Cardiac muscle cell (in vitro differentiated cells and primary cell): ENCODE measurements at regions not wholly inside any gene's neighbourhood (a gene's known extent, or its start where the extent isn't known, plus 50 kb on each side); places are given as distances from the start of the nearest gene placed in this dataset.
"Not testable (repeated sequence)": the region's sequence is repeated elsewhere in the genome, so short reads cannot be mapped to it uniquely, and the experiment has no call there.

Experiments
- DNase-seq, 2 donors: peaks; one replicate each; pipeline versions ENCODE4 v3.0.0 to v3.0.0-alpha.2; 2010 to 2017; ENCODE audit warnings: low read depth in 1 of 2, low spot score in 1 of 2
- H3K27ac ChIP-seq: fragments of 200-600 bp; sonication (generic); 2 replicates; pipeline ENCODE4 v1.5.1; 2016
- H3K27me3 ChIP-seq: fragments of 200-600 bp; sonication (generic); 2 replicates; pipeline ENCODE4 v1.6.0; 2016; ENCODE audit warnings: control low read depth
- H3K36me3 ChIP-seq: fragments of 200-600 bp; sonication (generic); 2 replicates; pipeline ENCODE4 v1.5.1; 2016; ENCODE audit warnings: control low read depth
- H3K4me1 ChIP-seq: fragments of 200-600 bp; sonication (generic); 2 replicates; pipeline ENCODE4 v1.8.1; 2017; ENCODE audit warnings: low read depth, mild to moderate bottlenecking, mixed run types
- H3K4me3 ChIP-seq: fragments of 200-600 bp; sonication (generic); 2 replicates; pipeline ENCODE4 v1.5.1; 2016; ENCODE audit warnings: mild to moderate bottlenecking
- H3K9me3 ChIP-seq: fragments of 200-600 bp; sonication (generic); 2 replicates; pipeline ENCODE4 v1.5.1; 2017; ENCODE audit warnings: low read depth, mild to moderate bottlenecking, control low read depth
- TF ChIP-seq, protein P1 (sequence below): IDR thresholded peaks from 2 replicates; pipeline ENCODE4 v1.5.1; 2012; ENCODE audit warnings: low read depth, mild to moderate bottlenecking, low read length

- DNase-seq: no peak
- H3K4me1 ChIP-seq: no peaks in the 10 kb centered on the region
- no peak overlapping the region for H3K27ac ChIP-seq
- H3K9me3 ChIP-seq: no peaks in the 10 kb centered on the region
- TF ChIP-seq, protein P1, sequence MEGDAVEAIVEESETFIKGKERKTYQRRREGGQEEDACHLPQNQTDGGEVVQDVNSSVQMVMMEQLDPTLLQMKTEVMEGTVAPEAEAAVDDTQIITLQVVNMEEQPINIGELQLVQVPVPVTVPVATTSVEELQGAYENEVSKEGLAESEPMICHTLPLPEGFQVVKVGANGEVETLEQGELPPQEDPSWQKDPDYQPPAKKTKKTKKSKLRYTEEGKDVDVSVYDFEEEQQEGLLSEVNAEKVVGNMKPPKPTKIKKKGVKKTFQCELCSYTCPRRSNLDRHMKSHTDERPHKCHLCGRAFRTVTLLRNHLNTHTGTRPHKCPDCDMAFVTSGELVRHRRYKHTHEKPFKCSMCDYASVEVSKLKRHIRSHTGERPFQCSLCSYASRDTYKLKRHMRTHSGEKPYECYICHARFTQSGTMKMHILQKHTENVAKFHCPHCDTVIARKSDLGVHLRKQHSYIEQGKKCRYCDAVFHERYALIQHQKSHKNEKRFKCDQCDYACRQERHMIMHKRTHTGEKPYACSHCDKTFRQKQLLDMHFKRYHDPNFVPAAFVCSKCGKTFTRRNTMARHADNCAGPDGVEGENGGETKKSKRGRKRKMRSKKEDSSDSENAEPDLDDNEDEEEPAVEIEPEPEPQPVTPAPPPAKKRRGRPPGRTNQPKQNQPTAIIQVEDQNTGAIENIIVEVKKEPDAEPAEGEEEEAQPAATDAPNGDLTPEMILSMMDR: no peak
- no peaks in the 10 kb centered on the region for H3K36me3 ChIP-seq
- H3K4me3 ChIP-seq: no peak overlapping the region
- no peaks in the 10 kb centered on the region for H3K27me3 ChIP-seq
These were observed 98.8 kb downstream of the CRYBB2 start for GRCh38 chr22:25318081-25318823.

DNA sequence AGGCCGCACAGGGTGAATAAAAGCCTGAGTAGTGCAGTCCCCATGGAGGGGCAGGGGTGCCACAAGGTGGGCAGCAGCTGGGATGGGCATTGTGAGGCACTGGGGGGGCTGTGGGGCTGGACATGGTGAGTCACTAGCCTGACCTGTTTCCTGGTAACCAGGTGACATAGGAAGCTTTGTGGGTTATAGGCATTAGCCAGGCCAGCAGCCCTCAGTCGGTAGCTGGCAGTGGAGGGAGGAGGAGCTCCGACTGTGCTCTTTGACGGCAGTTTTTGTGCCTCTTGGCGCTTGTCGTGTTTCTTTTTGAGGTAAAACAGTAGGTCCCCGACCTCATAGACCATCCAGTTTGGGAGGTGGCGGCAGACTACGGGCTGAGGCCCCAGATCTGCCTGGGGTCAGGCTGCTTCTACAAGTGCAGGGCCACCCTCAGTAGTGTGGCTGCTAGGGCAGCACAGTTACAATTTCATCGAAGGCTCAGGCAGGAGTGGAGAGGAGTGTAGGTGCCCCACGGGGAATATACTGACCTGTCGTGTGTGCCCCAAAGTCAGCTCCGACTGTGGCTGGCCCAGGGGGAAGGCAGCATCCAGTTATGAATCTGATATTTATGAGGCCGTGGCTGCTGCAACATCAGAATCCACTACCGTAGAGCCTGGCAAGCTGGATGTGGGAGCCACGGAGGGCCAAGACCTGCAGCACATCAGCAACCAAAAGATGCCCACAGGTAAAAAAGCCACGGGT, 107.7 kb downstream of the CRYBB2 start:
- no peak for DNase-seq
- Histone ChIP-seq H3K4me3 (no peak overlapping the region), H3K27ac (no peak overlapping the region), H3K36me3 (no peaks in the 10 kb centered on the region), H3K4me1 (no peaks in the 10 kb centered on the region), H3K27me3 (no peaks in the 10 kb centered on the region), H3K9me3 (no peaks in the 10 kb centered on the region)
- TF ChIP-seq, protein P1: no peak

DNA sequence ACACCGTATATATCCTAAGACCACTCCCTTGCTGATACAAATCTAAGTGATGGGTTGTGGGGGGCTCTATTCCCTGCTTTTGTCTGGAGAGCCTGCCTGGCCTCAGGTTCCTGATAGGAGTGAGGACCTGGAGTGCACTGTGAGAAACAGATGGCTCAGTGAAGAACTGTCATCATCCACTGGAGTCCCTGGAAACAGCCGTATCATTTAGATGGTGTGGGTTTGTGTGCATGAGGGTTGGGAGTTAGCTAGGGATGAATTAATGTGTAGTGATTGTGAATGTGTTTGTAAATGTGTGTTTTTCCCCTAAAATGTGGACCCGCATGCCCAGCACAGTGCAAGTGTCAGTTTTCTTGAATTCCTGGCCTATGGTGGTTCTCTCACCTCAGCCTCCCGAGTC, 111.6 kb downstream of the CRYBB2 start:
- no peak overlapping the region for H3K4me3 ChIP-seq
- TF ChIP-seq, protein P1: no peak
- no peaks in the 10 kb centered on the region for H3K9me3 ChIP-seq
- DNase-seq: no peak
- no peaks in the 10 kb centered on the region for H3K27me3 ChIP-seq
- H3K4me1 ChIP-seq: no peaks in the 10 kb centered on the region
- H3K36me3 ChIP-seq: no peaks in the 10 kb centered on the region
- no peak overlapping the region for H3K27ac ChIP-seq

GRCh38 chr22:25331911-25332310, 112.5 kb downstream of the CRYBB2 start:
- not testable (repeated sequence) for H3K4me3 ChIP-seq, H3K27me3 ChIP-seq, H3K27ac ChIP-seq, DNase-seq, H3K36me3 ChIP-seq, H3K4me1 ChIP-seq, H3K9me3 ChIP-seq

GRCh38 chr22:25332386-25332785, 112.9 kb downstream of the CRYBB2 start:
- TF ChIP-seq, protein P1: no peak
- H3K27me3 ChIP-seq: no peaks in the 10 kb centered on the region
- no peaks in the 10 kb centered on the region for H3K36me3 ChIP-seq
- H3K27ac ChIP-seq: no peak overlapping the region
- DNase-seq: no peak
- H3K4me1 ChIP-seq: no peaks in the 10 kb centered on the region
- H3K9me3 ChIP-seq: no peaks in the 10 kb centered on the region
- H3K4me3 ChIP-seq: no peak overlapping the region

GRCh38 chr22:25334162-25334490, 114.7 kb downstream of the CRYBB2 start:
- TF ChIP-seq, protein P1: peak; percentile 53
- H3K4me3 ChIP-seq: no peak overlapping the region

DNA sequence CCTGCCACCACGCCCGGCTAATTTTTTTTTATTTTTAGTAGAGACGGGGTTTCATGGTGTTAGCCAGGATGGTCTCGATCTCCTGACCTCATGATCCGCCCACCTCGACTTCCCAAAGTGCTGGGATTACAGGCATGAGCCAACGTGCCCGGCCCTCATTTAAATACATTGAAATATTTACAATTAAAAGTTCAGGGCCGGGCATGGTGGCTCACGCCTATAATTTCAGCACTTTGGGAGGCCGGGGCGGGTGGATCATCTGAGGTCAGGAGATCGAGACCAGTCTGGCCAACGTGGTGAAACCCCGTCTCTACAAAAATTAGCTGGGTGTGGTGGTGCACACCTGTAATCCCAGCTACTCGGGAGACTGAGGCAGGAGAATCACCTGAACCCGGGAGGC, 115.2 kb downstream of the CRYBB2 start:
- not testable (repeated sequence) for H3K4me1 ChIP-seq, DNase-seq, H3K36me3 ChIP-seq, H3K27me3 ChIP-seq, H3K4me3 ChIP-seq, H3K9me3 ChIP-seq, H3K27ac ChIP-seq

More at GRCh38 chr22:25334162-25334490, 114.7 kb downstream of the CRYBB2 start:
- Histone ChIP-seq H3K4me1 (no peaks in the 10 kb centered on the region), H3K9me3 (no peaks in the 10 kb centered on the region), H3K36me3 (no peaks in the 10 kb centered on the region), H3K27ac (no peak overlapping the region), H3K27me3 (no peaks in the 10 kb centered on the region)
- DNase-seq: peak; percentile 33 to 79

GRCh38 chr22:25335276-25335675, 115.8 kb downstream of the CRYBB2 start:
- H3K4me1 ChIP-seq, H3K9me3 ChIP-seq, H3K27me3 ChIP-seq, DNase-seq, H3K4me3 ChIP-seq, H3K36me3 ChIP-seq, H3K27ac ChIP-seq: not testable (repeated sequence)

DNA sequence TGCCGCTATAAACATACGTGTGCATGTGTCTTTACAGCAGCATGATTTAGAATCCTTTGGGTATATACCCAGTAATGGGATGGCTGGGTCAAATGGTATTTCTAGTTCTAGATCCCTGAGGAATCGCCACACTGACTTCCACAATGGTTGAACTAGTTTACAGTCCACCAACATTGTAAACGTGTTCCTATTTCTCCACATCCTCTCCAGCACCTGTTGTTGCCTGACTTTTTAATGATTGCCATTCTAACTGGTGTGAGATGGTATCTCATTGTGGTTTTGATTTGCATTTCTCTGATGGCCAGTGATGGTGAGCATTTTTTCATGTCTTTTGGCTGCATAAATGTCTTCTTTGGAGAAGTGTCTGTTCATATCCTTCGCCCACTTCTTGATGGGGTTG, 121.1 kb downstream of the CRYBB2 start:
- H3K27ac ChIP-seq, H3K4me3 ChIP-seq, H3K27me3 ChIP-seq, H3K36me3 ChIP-seq, H3K9me3 ChIP-seq, DNase-seq, H3K4me1 ChIP-seq: not testable (repeated sequence)
